Panc1 (cell line): ENCODE measurements at regions not wholly inside any gene's neighbourhood (a gene's known extent, or its start where the extent isn't known, plus 50 kb on each side); places are given as distances from the start of the nearest gene placed in this dataset.

Source experiments
- ATAC-seq: fragments of 200-7000 bp; cut with Tn5 transposase; 2 replicates; pipeline ENCODE4 v1.9.1; 2020; ENCODE audit warnings: mild to moderate bottlenecking, moderate library complexity
- BruUV-seq: library from RNA; stranded (reverse); fragments of 400-500 nt; replicated peaks from 2 replicates; lab custom pipeline; 2021; lab: Mats Ljungman, UMichigan
- CTCF ChIA-PET: fragments of 300-600 bp; sonication (Branson Sonifier 250); formaldehyde crosslinking; loops from one replicate; lab custom pipeline; 2022; ENCODE audit warnings: antibody characterized with exemption; lab: Charles Lee
- POLR2A ChIA-PET: fragments of 300-600 bp; sonication (Branson Sonifier 250); formaldehyde crosslinking; loops from one replicate; lab custom pipeline; 2022; ENCODE audit warnings: antibody characterized with exemption; lab: Charles Lee
- DNase-seq: peaks from one replicate; pipeline ENCODE4 v3.0.0-alpha.2; 2010; ENCODE audit warnings: low read depth, low spot score
- H3K27ac ChIP-seq: 2 replicates; pipeline ENCODE4 v1.5.1; 2011; ENCODE audit warnings: mild to moderate bottlenecking, low read length, inconsistent platforms
- H3K27me3 ChIP-seq: fragments of 200-500 bp; sonication (Bioruptor generic); 2 replicates; pipeline ENCODE4 v1.6.0; 2014; ENCODE audit warnings: low read length, inconsistent platforms; ENCODE audit not compliant: control insufficient read depth, insufficient read depth
- H3K36me3 ChIP-seq: fragments of 200-500 bp; sonication (Bioruptor generic); 2 replicates; pipeline ENCODE4 v1.5.1; 2014; ENCODE audit warnings: inconsistent platforms, mild to moderate bottlenecking, low read length, moderate library complexity; ENCODE audit not compliant: control insufficient read depth, insufficient read depth
- H3K4me1 ChIP-seq: 2 replicates; pipeline ENCODE4 v1.5.1; 2011; ENCODE audit warnings: inconsistent platforms, mild to moderate bottlenecking, low read length, moderate library complexity; ENCODE audit not compliant: control insufficient read depth, insufficient read depth
- H3K4me3 ChIP-seq, 2 experiments: 2 replicates each; pipeline ENCODE4 v1.5.1; 2011 to 2012; ENCODE audit warnings: low read depth in 2 of 2, low read length in 2 of 2, mild to moderate bottlenecking in 2 of 2, inconsistent platforms in 1 of 2, moderate library complexity in 1 of 2
- H3K9me3 ChIP-seq: fragments of 200-500 bp; sonication (Bioruptor generic); 2 replicates; pipeline ENCODE4 v1.5.1; 2014; ENCODE audit warnings: low read depth, mild to moderate bottlenecking, inconsistent platforms, low read length, moderate library complexity; ENCODE audit not compliant: control insufficient read depth, insufficient read depth
- CTCF ChIP-seq: fragments of 450-650 bp; IDR thresholded peaks from 2 replicates; pipeline ENCODE4 v1.5.1; 2017; ENCODE audit warnings: mild to moderate bottlenecking
- POLR2AphosphoS5 ChIP-seq: IDR thresholded peaks from 2 replicates; pipeline ENCODE4 v1.6.1; 2012; ENCODE audit warnings: mild to moderate bottlenecking, low read depth, low read length, moderate library complexity
- SIN3A ChIP-seq: IDR thresholded peaks from 2 replicates; pipeline ENCODE4 v1.6.1; 2012; ENCODE audit warnings: low read depth, mild to moderate bottlenecking, low read length, moderate library complexity, borderline replicate concordance; ENCODE audit not compliant: insufficient read depth
- TCF7L2 ChIP-seq: IDR thresholded peaks from 2 replicates; pipeline ENCODE4 v1.6.1; 2011; ENCODE audit warnings: mild to moderate bottlenecking, low read depth, low read length, inconsistent platforms
- in situ Hi-C: cut with HindIII; loops from 2 replicates; pipeline ENCODE4 v1.10.0; 2016; ENCODE audit warnings: low sequenced_read_pairs, low pct_unique_long_range_greater_than_20kb
- intact Hi-C: fragments of 100-400 bp; cut with micrococcal nuclease; formaldehyde crosslinking; loops from one replicate; pipeline ENCODE4 v1.10.0; 2022; ENCODE audit not compliant: unreplicated experiment
- TF ChIP-seq, protein P1 (sequence below), 2 experiments: IDR thresholded peaks; 2 replicates each; pipeline ENCODE4 v1.6.1; 2011 to 2012; ENCODE audit warnings: low read depth in 2 of 2, control low read depth in 1 of 2, low read length in 1 of 2, mild to moderate bottlenecking in 1 of 2, moderate library complexity in 1 of 2; ENCODE audit not compliant: insufficient read depth in 1 of 2

- BruUV-seq = no TSS peak
- no peak for DNase-seq
- TF ChIP-seq, protein P1, sequence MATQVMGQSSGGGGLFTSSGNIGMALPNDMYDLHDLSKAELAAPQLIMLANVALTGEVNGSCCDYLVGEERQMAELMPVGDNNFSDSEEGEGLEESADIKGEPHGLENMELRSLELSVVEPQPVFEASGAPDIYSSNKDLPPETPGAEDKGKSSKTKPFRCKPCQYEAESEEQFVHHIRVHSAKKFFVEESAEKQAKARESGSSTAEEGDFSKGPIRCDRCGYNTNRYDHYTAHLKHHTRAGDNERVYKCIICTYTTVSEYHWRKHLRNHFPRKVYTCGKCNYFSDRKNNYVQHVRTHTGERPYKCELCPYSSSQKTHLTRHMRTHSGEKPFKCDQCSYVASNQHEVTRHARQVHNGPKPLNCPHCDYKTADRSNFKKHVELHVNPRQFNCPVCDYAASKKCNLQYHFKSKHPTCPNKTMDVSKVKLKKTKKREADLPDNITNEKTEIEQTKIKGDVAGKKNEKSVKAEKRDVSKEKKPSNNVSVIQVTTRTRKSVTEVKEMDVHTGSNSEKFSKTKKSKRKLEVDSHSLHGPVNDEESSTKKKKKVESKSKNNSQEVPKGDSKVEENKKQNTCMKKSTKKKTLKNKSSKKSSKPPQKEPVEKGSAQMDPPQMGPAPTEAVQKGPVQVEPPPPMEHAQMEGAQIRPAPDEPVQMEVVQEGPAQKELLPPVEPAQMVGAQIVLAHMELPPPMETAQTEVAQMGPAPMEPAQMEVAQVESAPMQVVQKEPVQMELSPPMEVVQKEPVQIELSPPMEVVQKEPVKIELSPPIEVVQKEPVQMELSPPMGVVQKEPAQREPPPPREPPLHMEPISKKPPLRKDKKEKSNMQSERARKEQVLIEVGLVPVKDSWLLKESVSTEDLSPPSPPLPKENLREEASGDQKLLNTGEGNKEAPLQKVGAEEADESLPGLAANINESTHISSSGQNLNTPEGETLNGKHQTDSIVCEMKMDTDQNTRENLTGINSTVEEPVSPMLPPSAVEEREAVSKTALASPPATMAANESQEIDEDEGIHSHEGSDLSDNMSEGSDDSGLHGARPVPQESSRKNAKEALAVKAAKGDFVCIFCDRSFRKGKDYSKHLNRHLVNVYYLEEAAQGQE (IDR thresholded peaks at IDR 0.05; ENCODE audit: insufficient read depth in 1 of 2, low read depth in 2 of 2, low read length in 1 of 2) = no peak
- TF ChIP-seq POLR2AphosphoS5 (no peak), SIN3A (no peak), CTCF (no peak), TCF7L2 (no peak)
- in situ Hi-C loops = no loop called here
- H3K27ac ChIP-seq = no peak overlapping the region; the same call in 1 of the 2 replicates
- no peak overlapping the region for H3K4me3 ChIP-seq
- H3K4me1 ChIP-seq = peaks cover 8% of the 10 kb centered on the region
- H3K36me3 ChIP-seq = no peaks in the 10 kb centered on the region
- CTCF ChIA-PET = no interaction called here
- POLR2A ChIA-PET = no interaction called here
- ATAC-seq = no peak
- H3K27me3 ChIP-seq = no peaks in the 10 kb centered on the region
- intact Hi-C loops = no loop called here
- no peaks in the 10 kb centered on the region for H3K9me3 ChIP-seq
These were observed 271.6 kb downstream of the C16orf95 start for GRCh38 chr16:87045466-87046216.

GRCh38 chr16:87046235-87046634, 271.0 kb downstream of the C16orf95 start:
- H3K4me3 ChIP-seq = no peak overlapping the region
- DNase-seq = no peak
- no peak overlapping the region; the same call in 1 of the 2 replicates for H3K27ac ChIP-seq
- in situ Hi-C loops (no loop called here), intact Hi-C loops (no loop called here)
- TF ChIP-seq SIN3A (no peak), POLR2AphosphoS5 (no peak), TCF7L2 (no peak), CTCF (no peak)
- TF ChIP-seq, protein P1 (IDR thresholded peaks at IDR 0.05; ENCODE audit: insufficient read depth in 1 of 2, low read depth in 2 of 2, low read length in 1 of 2) = no peak
- H3K4me1 ChIP-seq = peaks cover 8% of the 10 kb centered on the region
- ATAC-seq = no peak
- H3K27me3 ChIP-seq = no peaks in the 10 kb centered on the region
- no TSS peak for BruUV-seq
- H3K36me3 ChIP-seq = no peaks in the 10 kb centered on the region
- POLR2A ChIA-PET = no interaction called here
- CTCF ChIA-PET = no interaction called here
- H3K9me3 ChIP-seq = no peaks in the 10 kb centered on the region
